GM23338 (cell line): ENCODE measurements at regions not wholly inside any gene's neighbourhood (a gene's known extent, or its start where the extent isn't known, plus 50 kb on each side); places are given as distances from the start of the nearest gene placed in this dataset.

Experiments
- ATAC-seq: fragments of 200-7000 bp; cut with Tn5 transposase; 3 replicates; pipeline ENCODE4 v1.9.1; 2020
- DNase-seq: peaks from one replicate; pipeline ENCODE4 v3.0.0-alpha.2; 2015; ENCODE audit warnings: low spot score
- H2AFZ ChIP-seq: fragments of 200-600 bp; sonication (generic); 2 replicates; pipeline ENCODE4 v1.8.0; 2016; ENCODE audit warnings: antibody characterized with exemption, mild to moderate bottlenecking, moderate library complexity
- H3F3A ChIP-seq: fragments of 200-600 bp; sonication (generic); replicated peaks from 2 replicates; pipeline ENCODE4 v1.8.0; 2017; ENCODE audit warnings: antibody characterized with exemption, mixed run types, low read depth
- H3K27ac ChIP-seq: fragments of 200-600 bp; sonication (generic); 2 replicates; pipeline ENCODE4 v1.6.1; 2016; ENCODE audit warnings: low read depth
- H3K27me3 ChIP-seq: fragments of 200-600 bp; sonication (generic); 2 replicates; pipeline ENCODE4 v1.8.0; 2016; ENCODE audit warnings: mild to moderate bottlenecking, mixed run types, moderate library complexity; ENCODE audit not compliant: insufficient read depth
- H3K36me3 ChIP-seq: fragments of 200-600 bp; sonication (generic); 2 replicates; pipeline ENCODE4 v1.8.0; 2016; ENCODE audit warnings: mild to moderate bottlenecking; ENCODE audit not compliant: insufficient read depth
- H3K4me1 ChIP-seq: fragments of 200-600 bp; sonication (generic); 2 replicates; pipeline ENCODE4 v1.8.0; 2016; ENCODE audit warnings: mild to moderate bottlenecking, moderate library complexity; ENCODE audit not compliant: insufficient read depth
- H3K4me2 ChIP-seq: fragments of 200-600 bp; sonication (generic); 2 replicates; pipeline ENCODE4 v1.7.1; 2017; ENCODE audit warnings: mixed run types
- H3K4me3 ChIP-seq: fragments of 200-600 bp; sonication (generic); 2 replicates; pipeline ENCODE4 v1.6.1; 2016; ENCODE audit warnings: mixed run types
- H3K79me2 ChIP-seq: fragments of 200-600 bp; sonication (generic); replicated peaks from 2 replicates; pipeline ENCODE4 v1.8.0; 2017; ENCODE audit warnings: mild to moderate bottlenecking; ENCODE audit not compliant: insufficient read depth
- H3K9me2 ChIP-seq: fragments of 200-600 bp; sonication (generic); 2 replicates; pipeline ENCODE4 v1.8.0; 2017; ENCODE audit not compliant: insufficient read depth
- H4K20me1 ChIP-seq: fragments of 200-600 bp; sonication (generic); replicated peaks from 2 replicates; pipeline ENCODE4 v1.8.0; 2017; ENCODE audit warnings: mild to moderate bottlenecking; ENCODE audit not compliant: insufficient read depth
- H3K27ac Mint-ChIP-seq: 2 replicates; pipeline ENCODE4 v1.8.0; 2020; ENCODE audit warnings: inconsistent platforms, mild to moderate bottlenecking, moderate library complexity, mixed read lengths
- H3K27me3 Mint-ChIP-seq: 3 replicates; pipeline ENCODE4 v1.8.0; 2022; ENCODE audit warnings: low read depth, mild to moderate bottlenecking, moderate library complexity, mixed read lengths, inconsistent platforms; ENCODE audit not compliant: insufficient read depth, poor library complexity
- H3K36me3 Mint-ChIP-seq: 3 replicates; pipeline ENCODE4 v1.8.0; 2021; ENCODE audit warnings: low read depth, mild to moderate bottlenecking, inconsistent platforms, moderate library complexity, mixed read lengths
- H3K4me1 Mint-ChIP-seq: 3 replicates; pipeline ENCODE4 v1.8.0; 2020; ENCODE audit warnings: mild to moderate bottlenecking, inconsistent platforms, mixed read lengths
- H3K4me3 Mint-ChIP-seq: 3 replicates; pipeline ENCODE4 v1.8.0; 2021; ENCODE audit warnings: moderate library complexity, mild to moderate bottlenecking, inconsistent platforms, mixed read lengths
- H3K9me3 Mint-ChIP-seq: 3 replicates; pipeline ENCODE4 v1.8.0; 2020; ENCODE audit warnings: moderate library complexity, mild to moderate bottlenecking, inconsistent platforms, mixed read lengths
- CREB1 ChIP-seq: fragments of 250-450 bp; sonication (Bioruptor Pico); IDR thresholded peaks from 2 replicates; pipeline ENCODE4 v1.5.0; 2020; ENCODE audit warnings: low read depth, mild to moderate bottlenecking, moderate library complexity
- CTCF ChIP-seq, 2 experiments: fragments of 200-600 bp in 1 of 2; sonication (generic) in 1 of 2; conservative IDR thresholded peaks; 2 replicates each; pipeline versions ENCODE4 v1.5.1 to v1.6.1; 2016 to 2017; ENCODE audit warnings: antibody characterized with exemption in 2 of 2, low read depth in 2 of 2, mild to moderate bottlenecking in 2 of 2, moderate library complexity in 1 of 2
- EZH2 ChIP-seq: fragments of 200-600 bp; sonication (generic); IDR thresholded peaks from one replicate; pipeline ENCODE4 v1.8.0; 2017; ENCODE audit warnings: antibody characterized with exemption, mild to moderate bottlenecking, low read depth; ENCODE audit not compliant: unreplicated experiment
- EZH2phosphoT487 ChIP-seq: fragments of 200-600 bp; sonication (generic); IDR thresholded peaks from one replicate; pipeline ENCODE4 v1.8.1; 2018; ENCODE audit warnings: antibody characterized with exemption; ENCODE audit not compliant: unreplicated experiment
- JUNB ChIP-seq: IDR thresholded peaks from one replicate; pipeline ENCODE4 v1.6.1; 2016; ENCODE audit warnings: antibody characterized with exemption; ENCODE audit not compliant: unreplicated experiment
- NANOG ChIP-seq: IDR thresholded peaks from 2 replicates; pipeline ENCODE4 v1.6.1; 2016; ENCODE audit warnings: antibody characterized with exemption, borderline replicate concordance
- POLR2AphosphoS5 ChIP-seq: IDR thresholded peaks from 2 replicates; pipeline ENCODE4 v1.6.1; 2016; ENCODE audit warnings: antibody characterized with exemption, low read depth
- REST ChIP-seq: IDR thresholded peaks from one replicate; pipeline ENCODE4 v1.6.1; 2018; ENCODE audit warnings: antibody characterized with exemption; ENCODE audit not compliant: unreplicated experiment
- STAT1 ChIP-seq: IDR thresholded peaks from one replicate; pipeline ENCODE4 v1.6.1; 2016; ENCODE audit warnings: antibody characterized with exemption; ENCODE audit not compliant: unreplicated experiment
- ZNF114 ChIP-seq: fragments of 250-450 bp; sonication (Bioruptor Pico); IDR thresholded peaks from 2 replicates; pipeline ENCODE4 v1.5.0; 2020; ENCODE audit warnings: mild to moderate bottlenecking, moderate library complexity
- ZNF331 ChIP-seq: fragments of 250-450 bp; sonication (Bioruptor Pico); IDR thresholded peaks from 2 replicates; pipeline ENCODE4 v1.5.0; 2020; ENCODE audit warnings: low read depth, mild to moderate bottlenecking, moderate library complexity

- Mint-ChIP-seq H3K4me1 (peaks cover 16% of the 10 kb centered on the region), H3K36me3 (no peaks in the 10 kb centered on the region), H3K27me3 (peaks cover 1% of the 10 kb centered on the region), H3K4me3 (no peak overlapping the region), H3K27ac (no peak overlapping the region), H3K9me3 (no peaks in the 10 kb centered on the region)
- no peaks in the 10 kb centered on the region for H3F3A ChIP-seq
- H3K4me1 ChIP-seq, result peaks cover 12% of the 10 kb centered on the region
- DNase-seq (no peak), ATAC-seq (no peak)
- H2AFZ ChIP-seq, result no peak overlapping the region
- no peaks in the 10 kb centered on the region for H4K20me1 ChIP-seq
- H3K9me2 ChIP-seq, result no peaks in the 10 kb centered on the region
- no peak overlapping the region for H3K4me2 ChIP-seq
- H3K79me2 ChIP-seq, result no peaks in the 10 kb centered on the region
- H3K27ac ChIP-seq, result no peak overlapping the region
- no peaks in the 10 kb centered on the region for H3K27me3 ChIP-seq
- TF ChIP-seq ZNF331 (CRISPR knock-in tag) (no peak), STAT1 (no peak), EZH2 (no peak), JUNB (no peak), CTCF (conservative IDR thresholded peaks at IDR 0.05; ENCODE audit: low read depth in 2 of 2) (no peak), CREB1 (no peak)
- no peak overlapping the region for H3K4me3 ChIP-seq
- no peaks in the 10 kb centered on the region for H3K36me3 ChIP-seq
These were observed 142.2 kb downstream of the EBLN2 start for GRCh38 chr3:73203633-73204032.

GRCh38 chr3:73204841-73205240 is 143.4 kb downstream of the EBLN2 start:
- Mint-ChIP-seq H3K4me3 (no peak overlapping the region), H3K9me3 (no peaks in the 10 kb centered on the region), H3K36me3 (no peaks in the 10 kb centered on the region), H3K4me1 (peaks cover 16% of the 10 kb centered on the region), H3K27ac (no peak overlapping the region), H3K27me3 (peaks cover 1% of the 10 kb centered on the region)
- H4K20me1 ChIP-seq, result no peaks in the 10 kb centered on the region
- H3K27ac ChIP-seq, result no peak overlapping the region
- no peaks in the 10 kb centered on the region for H3F3A ChIP-seq
- H3K4me2 ChIP-seq, result no peak overlapping the region
- no peak overlapping the region for H3K4me3 ChIP-seq
- no peaks in the 10 kb centered on the region for H3K79me2 ChIP-seq
- no peaks in the 10 kb centered on the region for H3K9me2 ChIP-seq
- TF ChIP-seq EZH2phosphoT487 (no peak), REST (no peak), CREB1 (no peak), NANOG (no peak), JUNB (no peak), ZNF114 (CRISPR knock-in tag) (no peak), POLR2AphosphoS5 (no peak), EZH2 (no peak), STAT1 (no peak), CTCF (conservative IDR thresholded peaks at IDR 0.05; ENCODE audit: low read depth in 2 of 2) (no peak)
- no peaks in the 10 kb centered on the region for H3K27me3 ChIP-seq
- ATAC-seq (no peak), DNase-seq (no peak)
- H3K4me1 ChIP-seq, result peaks cover 12% of the 10 kb centered on the region
- no peak overlapping the region for H2AFZ ChIP-seq
- no peaks in the 10 kb centered on the region for H3K36me3 ChIP-seq
